Fibroblast of lung (primary cell): ENCODE measurements at regions not wholly inside any gene's neighbourhood (a gene's known extent, or its start where the extent isn't known, plus 50 kb on each side); places are given as distances from the start of the nearest gene placed in this dataset.

ENCODE experiments used
- DNase-seq, 2 donors: peaks; one replicate each; pipeline versions ENCODE4 v3.0.0 to v3.0.0-alpha.2; 2010; ENCODE audit warnings: low read depth in 2 of 2
- H2AFZ ChIP-seq: 2 replicates; pipeline ENCODE4 v1.5.1; 2012; ENCODE audit warnings: low read length, control low read depth, inconsistent platforms
- H3K27ac ChIP-seq: 2 replicates; pipeline ENCODE4 v1.5.1; 2011; ENCODE audit warnings: low read length, control low read depth; ENCODE audit not compliant: insufficient read depth
- H3K27me3 ChIP-seq: 2 replicates; pipeline ENCODE4 v1.5.1; 2011; ENCODE audit warnings: mild to moderate bottlenecking, low read length; ENCODE audit not compliant: control insufficient read depth, insufficient read depth
- H3K36me3 ChIP-seq: 2 replicates; pipeline ENCODE4 v1.5.1; 2011; ENCODE audit warnings: low read length; ENCODE audit not compliant: control insufficient read depth, insufficient read depth
- H3K4me1 ChIP-seq: 2 replicates; pipeline ENCODE4 v1.5.1; 2011; ENCODE audit warnings: low read length; ENCODE audit not compliant: control insufficient read depth, insufficient read depth; ENCODE audit errors: extremely low read depth
- H3K4me2 ChIP-seq: 2 replicates; pipeline ENCODE4 v1.5.1; 2011; ENCODE audit warnings: low read length, control low read depth; ENCODE audit not compliant: insufficient read depth; ENCODE audit errors: extremely low read depth
- H3K4me3 ChIP-seq, 4 experiments: fragments of 200-600 bp in 1 of 4; sonication (generic) in 1 of 4; replicated peaks in 1 of 4; 2 replicates each; pipeline ENCODE4 v1.5.1; 2011 to 2016; ENCODE audit warnings: low read length in 4 of 4, low read depth in 3 of 4, mild to moderate bottlenecking in 3 of 4, control low read depth in 2 of 4, inconsistent platforms in 1 of 4, mixed read lengths in 1 of 4; ENCODE audit not compliant: insufficient read depth in 1 of 4; ENCODE audit errors: control extremely low read depth in 1 of 4
- H3K79me2 ChIP-seq: 2 replicates; pipeline ENCODE4 v1.5.1; 2012; ENCODE audit warnings: mild to moderate bottlenecking, low read length, inconsistent platforms; ENCODE audit not compliant: control insufficient read depth, insufficient read depth
- H3K9ac ChIP-seq: 2 replicates; pipeline ENCODE4 v1.5.1; 2011; ENCODE audit warnings: mild to moderate bottlenecking, low read length, control low read depth; ENCODE audit not compliant: insufficient read depth
- H3K9me3 ChIP-seq: 2 replicates; pipeline ENCODE4 v1.5.1; 2012; ENCODE audit warnings: low read depth, low read length; ENCODE audit not compliant: control insufficient read depth, insufficient read depth
- H4K20me1 ChIP-seq: 2 replicates; pipeline ENCODE4 v1.5.1; 2011; ENCODE audit warnings: low read length; ENCODE audit not compliant: control insufficient read depth, insufficient read depth; ENCODE audit errors: extremely low read depth
- CTCF ChIP-seq, 2 donors: IDR thresholded peaks in 1 of 2; conservative IDR thresholded peaks in 1 of 2; 1 replicate in 1 of 2; 2 replicates in 1 of 2; pipeline ENCODE4 v1.5.1; 2011 to 2012; ENCODE audit warnings: low read length in 2 of 2, control low read depth in 1 of 2, inconsistent platforms in 1 of 2, low read depth in 1 of 2, mild to moderate bottlenecking in 1 of 2
- EZH2 ChIP-seq: IDR thresholded peaks from 2 replicates; pipeline ENCODE4 v1.5.1; 2012; ENCODE audit warnings: low read length, control low read depth, mild to moderate bottlenecking; ENCODE audit errors: missing control alignments

GRCh38 chr3:10632125-10632524 is 126.7 kb upstream of the ATP2B2 start:
- TF ChIP-seq CTCF (conservative IDR thresholded peaks at IDR 0.05 in 1 of 2, IDR thresholded peaks at IDR 0.05 in 1 of 2; ENCODE audit: low read depth in 1 of 2, low read length in 2 of 2) (no peak), EZH2 (no peak)
- Histone ChIP-seq H3K4me3 (no peak overlapping the region), H2AFZ (no peak overlapping the region)

GRCh38 chr3:10632741-10633140 is 127.4 kb upstream of the ATP2B2 start:
- no peak overlapping the region for H3K4me2 ChIP-seq

More at GRCh38 chr3:10632125-10632524, 126.7 kb upstream of the ATP2B2 start:
- Histone ChIP-seq H3K27ac (no peak overlapping the region), H3K9me3 (no peaks in the 10 kb centered on the region), H4K20me1 (no peaks in the 10 kb centered on the region), H3K27me3 (no peaks in the 10 kb centered on the region), H3K4me1 (no peaks in the 10 kb centered on the region), H3K9ac (no peak overlapping the region), H3K4me2 (no peak overlapping the region), H3K36me3 (no peaks in the 10 kb centered on the region), H3K79me2 (no peaks in the 10 kb centered on the region)
- DNase-seq = no peak

GRCh38 chr3:10635446-10636076 is 130.2 kb upstream of the ATP2B2 start:
- Histone ChIP-seq H4K20me1 (no peaks in the 10 kb centered on the region), H3K4me3 (no peak overlapping the region), H3K9me3 (no peaks in the 10 kb centered on the region), H3K4me2 (no peak overlapping the region), H3K9ac (no peak overlapping the region), H3K79me2 (no peaks in the 10 kb centered on the region), H3K4me1 (no peaks in the 10 kb centered on the region), H2AFZ (no peak overlapping the region), H3K27me3 (no peaks in the 10 kb centered on the region), H3K27ac (no peak overlapping the region), H3K36me3 (no peaks in the 10 kb centered on the region)
- TF ChIP-seq EZH2 (no peak), CTCF (conservative IDR thresholded peaks at IDR 0.05 in 1 of 2, IDR thresholded peaks at IDR 0.05 in 1 of 2; ENCODE audit: low read depth in 1 of 2, low read length in 2 of 2) (no peak)
- no peak for DNase-seq

More at GRCh38 chr3:10632741-10633140, 127.4 kb upstream of the ATP2B2 start:
- H3K9ac ChIP-seq = no peak overlapping the region
- no peaks in the 10 kb centered on the region for H4K20me1 ChIP-seq
- H3K79me2 ChIP-seq = no peaks in the 10 kb centered on the region
- TF ChIP-seq EZH2 = no peak
- TF ChIP-seq CTCF (conservative IDR thresholded peaks at IDR 0.05 in 1 of 2, IDR thresholded peaks at IDR 0.05 in 1 of 2; ENCODE audit: low read depth in 1 of 2, low read length in 2 of 2) = no peak
- DNase-seq = no peak
- no peak overlapping the region for H3K27ac ChIP-seq
- H3K36me3 ChIP-seq = no peaks in the 10 kb centered on the region
- no peak overlapping the region for H3K4me3 ChIP-seq
- H2AFZ ChIP-seq = no peak overlapping the region
- no peaks in the 10 kb centered on the region for H3K9me3 ChIP-seq
- H3K4me1 ChIP-seq = no peaks in the 10 kb centered on the region
- H3K27me3 ChIP-seq = no peaks in the 10 kb centered on the region
